PC-3 (cell line): ENCODE measurements at regions not wholly inside any gene's neighbourhood (a gene's known extent, or its start where the extent isn't known, plus 50 kb on each side); places are given as distances from the start of the nearest gene placed in this dataset.

Source experiments
- ATAC-seq: fragments of 200-7000 bp; cut with Tn5 transposase; 2 replicates; pipeline ENCODE4 v1.9.1; 2020; ENCODE audit warnings: mild to moderate bottlenecking, moderate library complexity
- BruUV-seq: library from RNA; stranded (reverse); fragments of 400-500 nt; replicated peaks from 2 replicates; lab custom pipeline; 2021; lab: Mats Ljungman, UMichigan
- CTCF ChIA-PET: fragments of 300-600 bp; sonication (Branson Sonifier 250); formaldehyde crosslinking; loops from one replicate; lab custom pipeline; 2022; ENCODE audit warnings: antibody characterized with exemption; lab: Charles Lee
- POLR2A ChIA-PET: fragments of 300-600 bp; sonication (Branson Sonifier 250); formaldehyde crosslinking; loops from one replicate; lab custom pipeline; 2022; ENCODE audit warnings: antibody characterized with exemption; ENCODE audit not compliant: unreplicated experiment; lab: Charles Lee
- DNase-seq: peaks from one replicate; pipeline ENCODE4 v3.0.0-alpha.2; 2015
- H2AFZ ChIP-seq: fragments of 300-600 bp; sonication (generic); 2 replicates; pipeline ENCODE4 v1.6.0; 2016; ENCODE audit warnings: antibody characterized with exemption, low read length
- H3F3A ChIP-seq: fragments of 300-600 bp; sonication (generic); one replicate; pipeline ENCODE4 v1.6.0; 2017; ENCODE audit warnings: antibody characterized with exemption, low read length, control low read depth, mild to moderate bottlenecking; ENCODE audit not compliant: unreplicated experiment
- H3K27ac ChIP-seq: fragments of 300-600 bp; sonication (generic); 2 replicates; pipeline ENCODE4 v1.5.1; 2016; ENCODE audit warnings: mild to moderate bottlenecking, low read length
- H3K27me3 ChIP-seq: fragments of 300-600 bp; sonication (generic); 2 replicates; pipeline ENCODE4 v1.6.1; 2016; ENCODE audit warnings: low read length, mixed read lengths
- H3K36me3 ChIP-seq: fragments of 300-600 bp; sonication (generic); 2 replicates; pipeline ENCODE4 v1.6.1; 2016; ENCODE audit warnings: low read depth, mixed run types, low read length, mixed read lengths
- H3K4me1 ChIP-seq: fragments of 300-600 bp; sonication (generic); 2 replicates; pipeline ENCODE4 v1.5.1; 2016; ENCODE audit warnings: low read length; ENCODE audit not compliant: insufficient read depth
- H3K4me2 ChIP-seq: fragments of 300-600 bp; sonication (generic); 2 replicates; pipeline ENCODE4 v1.6.0; 2016; ENCODE audit warnings: low read length
- H3K4me3 ChIP-seq: fragments of 300-600 bp; sonication (generic); 2 replicates; pipeline ENCODE4 v1.5.1; 2016; ENCODE audit warnings: mild to moderate bottlenecking, low read length, mixed read lengths
- H3K79me2 ChIP-seq: fragments of 300-600 bp; sonication (generic); 2 replicates; pipeline ENCODE4 v1.6.1; 2017; ENCODE audit warnings: low read length, mixed read lengths
- H3K9ac ChIP-seq: fragments of 300-600 bp; sonication (generic); 2 replicates; pipeline ENCODE4 v1.6.0; 2016; ENCODE audit warnings: mild to moderate bottlenecking, low read length
- H3K9me2 ChIP-seq: fragments of 300-600 bp; sonication (generic); replicated peaks from 2 replicates; pipeline ENCODE4 v1.6.1; 2016; ENCODE audit warnings: mixed run types, low read length, mixed read lengths
- H3K9me3 ChIP-seq: fragments of 300-600 bp; sonication (generic); 2 replicates; pipeline ENCODE4 v1.6.1; 2016; ENCODE audit warnings: low read length, mixed read lengths
- H4K20me1 ChIP-seq: fragments of 300-600 bp; sonication (generic); 2 replicates; pipeline ENCODE4 v1.6.1; 2016; ENCODE audit warnings: low read length, mixed read lengths
- CTCF ChIP-seq: fragments of 300-600 bp; sonication (generic); conservative IDR thresholded peaks from 2 replicates; pipeline ENCODE4 v1.5.1; 2017; ENCODE audit warnings: antibody characterized with exemption, low read depth, mild to moderate bottlenecking, low read length
- EZH2 ChIP-seq: fragments of 300-600 bp; sonication (generic); IDR thresholded peaks from one replicate; pipeline ENCODE4 v1.6.1; 2017; ENCODE audit warnings: antibody characterized with exemption, mild to moderate bottlenecking, low read length; ENCODE audit not compliant: unreplicated experiment
- EZH2phosphoT487 ChIP-seq: fragments of 300-600 bp; sonication (generic); IDR thresholded peaks from 2 replicates; pipeline ENCODE4 v1.6.1; 2018; ENCODE audit warnings: mild to moderate bottlenecking, antibody characterized with exemption, low read length, borderline replicate concordance
- intact Hi-C: fragments of 100-400 bp; cut with micrococcal nuclease; formaldehyde crosslinking; loops from 2 replicates; pipeline ENCODE4 v1.9.0; 2023

GRCh38 chr16:8203101-8203500 is 387.2 kb downstream of the TMEM114 start:
- H3K4me2 ChIP-seq, result no peak overlapping the region
- H3K27ac ChIP-seq, result no peak overlapping the region
- ATAC-seq, result no peak
- H3F3A ChIP-seq, result no peaks in the 10 kb centered on the region
- H3K9ac ChIP-seq, result no peak overlapping the region
- H2AFZ ChIP-seq, result no peak overlapping the region
- no peaks in the 10 kb centered on the region for H3K27me3 ChIP-seq
- intact Hi-C loops, result no loop called here
- ChIA-PET CTCF (no interaction called here), POLR2A (no interaction called here)
- no peaks in the 10 kb centered on the region for H3K36me3 ChIP-seq
- H4K20me1 ChIP-seq, result no peaks in the 10 kb centered on the region
- no peaks in the 10 kb centered on the region for H3K9me2 ChIP-seq
- no peaks in the 10 kb centered on the region for H3K79me2 ChIP-seq
- no TSS peak for BruUV-seq
- no peak overlapping the region for H3K4me3 ChIP-seq
- H3K9me3 ChIP-seq, result no peaks in the 10 kb centered on the region
- no peak for DNase-seq
- no peak for TF ChIP-seq EZH2phosphoT487
- no peak for TF ChIP-seq CTCF
- TF ChIP-seq EZH2, result no peak
- H3K4me1 ChIP-seq, result no peaks in the 10 kb centered on the region

GRCh38 chr16:8200839-8201238 is 389.5 kb downstream of the TMEM114 start:
- H3K79me2 ChIP-seq, result no peaks in the 10 kb centered on the region
- H3K9me3 ChIP-seq, result no peaks in the 10 kb centered on the region
- no peak overlapping the region for H3K27ac ChIP-seq
- TF ChIP-seq EZH2, result no peak
- TF ChIP-seq CTCF, result no peak
- no peak for TF ChIP-seq EZH2phosphoT487
- H3K27me3 ChIP-seq, result no peaks in the 10 kb centered on the region
- POLR2A ChIA-PET, result no interaction called here
- H3K36me3 ChIP-seq, result no peaks in the 10 kb centered on the region
- no TSS peak for BruUV-seq
- CTCF ChIA-PET, result no interaction called here
- H3F3A ChIP-seq, result no peaks in the 10 kb centered on the region
- no peak overlapping the region for H3K4me3 ChIP-seq
- no peak overlapping the region for H3K9ac ChIP-seq
- H4K20me1 ChIP-seq, result no peaks in the 10 kb centered on the region
- no peaks in the 10 kb centered on the region for H3K4me1 ChIP-seq
- H3K4me2 ChIP-seq, result no peak overlapping the region
- no peaks in the 10 kb centered on the region for H3K9me2 ChIP-seq
- no peak for DNase-seq
- H2AFZ ChIP-seq, result no peak overlapping the region
- intact Hi-C loops, result no loop called here
- no peak for ATAC-seq

GRCh38 chr16:8199390-8199789 is 390.9 kb downstream of the TMEM114 start:
- DNase-seq (no peak), ATAC-seq (no peak)
- Histone ChIP-seq H2AFZ (no peak overlapping the region), H3K27me3 (no peaks in the 10 kb centered on the region), H3F3A (no peaks in the 10 kb centered on the region), H3K4me3 (no peak overlapping the region), H4K20me1 (no peaks in the 10 kb centered on the region), H3K36me3 (no peaks in the 10 kb centered on the region), H3K9ac (no peak overlapping the region), H3K9me2 (no peaks in the 10 kb centered on the region), H3K4me1 (no peaks in the 10 kb centered on the region), H3K4me2 (no peak overlapping the region), H3K27ac (no peak overlapping the region), H3K79me2 (no peaks in the 10 kb centered on the region), H3K9me3 (no peaks in the 10 kb centered on the region)
- ChIA-PET CTCF (no interaction called here), POLR2A (no interaction called here)
- no peak for TF ChIP-seq CTCF
- no peak for TF ChIP-seq EZH2
- TF ChIP-seq EZH2phosphoT487, result no peak
- no TSS peak for BruUV-seq
- intact Hi-C loops, result no loop called here
